Kidney (tissue), 13 donors: ENCODE measurements at regions not wholly inside any gene's neighbourhood (a gene's known extent, or its start where the extent isn't known, plus 50 kb on each side); places are given as distances from the start of the nearest gene placed in this dataset.

Experiments used
- DNase-seq, 5 donors: peaks; one replicate each; pipeline ENCODE4 v3.0.0-alpha.2; 2013 to 2020
- FAIRE-seq: peaks from 2 replicates; lab custom pipeline; 2012; peaks lifted over from hg19 to GRCh38; lab: Jason Lieb, UNC
- H3K27ac ChIP-seq, 2 donors: one replicate each; pipeline ENCODE4 v1.7.0; 2013; ENCODE audit warnings: low read depth in 2 of 2, low read length in 2 of 2, inconsistent platforms in 1 of 2
- H3K27me3 ChIP-seq: one replicate; pipeline ENCODE4 v1.7.1; 2013; ENCODE audit warnings: low read length, inconsistent platforms; ENCODE audit not compliant: control insufficient read depth, insufficient read depth
- H3K36me3 ChIP-seq, 3 donors: one replicate each; pipeline versions ENCODE4 v1.7.0 to v1.7.1; 2013; ENCODE audit warnings: low read length in 3 of 3, control low read depth in 1 of 3, inconsistent platforms in 1 of 3; ENCODE audit not compliant: insufficient read depth in 3 of 3, control insufficient read depth in 2 of 3
- H3K4me1 ChIP-seq, 3 donors: one replicate each; pipeline versions ENCODE4 v1.7.0 to v1.7.1; 2013; ENCODE audit warnings: low read length in 3 of 3, inconsistent platforms in 1 of 3, low read depth in 1 of 3; ENCODE audit not compliant: control insufficient read depth in 2 of 3, insufficient read depth in 2 of 3
- H3K4me3 ChIP-seq, 3 donors: one replicate each; pipeline versions ENCODE4 v1.7.0 to v1.8.1; 2013; ENCODE audit warnings: low read length in 3 of 3, control low read depth in 1 of 3, inconsistent platforms in 1 of 3
- H3K9ac ChIP-seq, 3 donors: one replicate each; pipeline versions ENCODE4 v1.7.0 to v1.7.1; 2013; ENCODE audit warnings: low read length in 3 of 3, control low read depth in 1 of 3, inconsistent platforms in 1 of 3
- H3K9me3 ChIP-seq, 3 donors: one replicate each; pipeline versions ENCODE4 v1.7.0 to v1.7.1; 2013; ENCODE audit warnings: low read length in 3 of 3, control low read depth in 1 of 3, inconsistent platforms in 1 of 3; ENCODE audit not compliant: control insufficient read depth in 2 of 3, insufficient read depth in 1 of 3
- intact Hi-C: fragments of 100-400 bp; cut with DNase I; formaldehyde crosslinking; loops from one replicate; pipeline ENCODE4 v1.11.1; 2022
- TF ChIP-seq, protein P1 (sequence below): IDR thresholded peaks from 3 replicates; pipeline ENCODE4 v1.5.1; 2012; ENCODE audit warnings: mild to moderate bottlenecking, moderate library complexity, borderline replicate concordance; ENCODE audit not compliant: insufficient read depth; ENCODE audit errors: extremely low read depth
- donor health status: control.
- donor health status: control.
- donor health status: control.
- donor health status: control.
- donor health status: control.
- donor health status: DM: yes; HTN: yes; CAD: no.
- donor health status: Normal renal cell carcinoma (clear cell type).

- H3K27ac ChIP-seq: no peak overlapping the region
- no peaks in the 10 kb centered on the region for H3K36me3 ChIP-seq
- H3K27me3 ChIP-seq: no peaks in the 10 kb centered on the region
- FAIRE-seq (no peak), DNase-seq (no peak)
- no peaks in the 10 kb centered on the region for H3K9me3 ChIP-seq
- intact Hi-C loops: no loop called here
- H3K9ac ChIP-seq: no peak overlapping the region
- no peak overlapping the region for H3K4me3 ChIP-seq
- TF ChIP-seq, protein P1, sequence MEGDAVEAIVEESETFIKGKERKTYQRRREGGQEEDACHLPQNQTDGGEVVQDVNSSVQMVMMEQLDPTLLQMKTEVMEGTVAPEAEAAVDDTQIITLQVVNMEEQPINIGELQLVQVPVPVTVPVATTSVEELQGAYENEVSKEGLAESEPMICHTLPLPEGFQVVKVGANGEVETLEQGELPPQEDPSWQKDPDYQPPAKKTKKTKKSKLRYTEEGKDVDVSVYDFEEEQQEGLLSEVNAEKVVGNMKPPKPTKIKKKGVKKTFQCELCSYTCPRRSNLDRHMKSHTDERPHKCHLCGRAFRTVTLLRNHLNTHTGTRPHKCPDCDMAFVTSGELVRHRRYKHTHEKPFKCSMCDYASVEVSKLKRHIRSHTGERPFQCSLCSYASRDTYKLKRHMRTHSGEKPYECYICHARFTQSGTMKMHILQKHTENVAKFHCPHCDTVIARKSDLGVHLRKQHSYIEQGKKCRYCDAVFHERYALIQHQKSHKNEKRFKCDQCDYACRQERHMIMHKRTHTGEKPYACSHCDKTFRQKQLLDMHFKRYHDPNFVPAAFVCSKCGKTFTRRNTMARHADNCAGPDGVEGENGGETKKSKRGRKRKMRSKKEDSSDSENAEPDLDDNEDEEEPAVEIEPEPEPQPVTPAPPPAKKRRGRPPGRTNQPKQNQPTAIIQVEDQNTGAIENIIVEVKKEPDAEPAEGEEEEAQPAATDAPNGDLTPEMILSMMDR: no peak
- no peaks in the 10 kb centered on the region for H3K4me1 ChIP-seq
Measured at GRCh38 chr15:25611603-25612002, 172.8 kb upstream of the UBE3A start.

DNA sequence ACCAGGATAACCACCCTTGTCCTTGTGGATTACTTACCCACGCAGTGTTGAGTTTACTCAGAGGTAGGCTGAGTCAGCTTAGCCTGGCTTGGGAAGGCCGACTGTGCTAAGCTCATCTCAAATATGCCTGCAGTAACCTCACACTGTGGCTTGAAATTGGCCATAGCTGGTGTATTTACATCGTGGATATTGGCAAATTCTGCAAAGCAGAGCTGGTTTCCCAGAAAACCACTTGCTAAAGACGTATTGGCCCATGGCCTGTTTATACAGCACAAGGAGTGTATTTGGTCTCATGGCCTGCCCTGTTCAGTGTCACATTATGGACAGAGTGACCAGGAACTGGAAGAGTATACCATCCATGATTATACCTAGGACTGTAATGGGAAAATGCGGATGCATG is 170.5 kb upstream of the UBE3A start:
- no peak overlapping the region for H3K27ac ChIP-seq
- no peak overlapping the region for H3K4me3 ChIP-seq
- no peaks in the 10 kb centered on the region for H3K36me3 ChIP-seq
- H3K27me3 ChIP-seq: no peaks in the 10 kb centered on the region
- H3K4me1 ChIP-seq: no peaks in the 10 kb centered on the region
- no peaks in the 10 kb centered on the region for H3K9me3 ChIP-seq
- no peak overlapping the region for H3K9ac ChIP-seq
- FAIRE-seq: no peak
- TF ChIP-seq, protein P1: no peak
- intact Hi-C loops: no loop called here
- DNase-seq: no peak

DNA sequence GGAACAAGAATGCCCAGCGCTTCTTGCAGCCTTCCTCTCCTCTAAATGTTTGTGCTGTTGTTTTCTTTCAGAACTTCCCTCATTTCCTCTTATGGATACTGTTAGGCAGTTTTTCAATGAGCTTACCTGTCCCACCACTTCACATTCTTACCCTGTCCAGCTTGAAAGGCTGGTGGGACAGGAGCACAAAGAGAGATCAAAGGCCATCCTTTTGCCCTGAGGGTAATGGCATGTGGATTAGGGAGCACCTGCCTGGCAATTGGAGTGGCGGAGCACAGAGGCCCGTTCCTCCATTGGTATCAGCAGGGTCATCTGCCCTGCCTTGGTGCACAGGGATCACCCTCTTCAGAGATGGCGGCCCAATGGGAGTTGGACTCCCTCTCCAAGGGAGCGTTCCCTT is 170.1 kb upstream of the UBE3A start:
- intact Hi-C loops: no loop called here
- H3K9me3 ChIP-seq: no peaks in the 10 kb centered on the region
- no peaks in the 10 kb centered on the region for H3K27me3 ChIP-seq
- H3K4me3 ChIP-seq: no peak overlapping the region
- no peak overlapping the region for H3K27ac ChIP-seq
- FAIRE-seq (no peak), DNase-seq (no peak)
- H3K4me1 ChIP-seq: no peaks in the 10 kb centered on the region
- TF ChIP-seq, protein P1: no peak
- no peak overlapping the region for H3K9ac ChIP-seq
- H3K36me3 ChIP-seq: no peaks in the 10 kb centered on the region

DNA sequence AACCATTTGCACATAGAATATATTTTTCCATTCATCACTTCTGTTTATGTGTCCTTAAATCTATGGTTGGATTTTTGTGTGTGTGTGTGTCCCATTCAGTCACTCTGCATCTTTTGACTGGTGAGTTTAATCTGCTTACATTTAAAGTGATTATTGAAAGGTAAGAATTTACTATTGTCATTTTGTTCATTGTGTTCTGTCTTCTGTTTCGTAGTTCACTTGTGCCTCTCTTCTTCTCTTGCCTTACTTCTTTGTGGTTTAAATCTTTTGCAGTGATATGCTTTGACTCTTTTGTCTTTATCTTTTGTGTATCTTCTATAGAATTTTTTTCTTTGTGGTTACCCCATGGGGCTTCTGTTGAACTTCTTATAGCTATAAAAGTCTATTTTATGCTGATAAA is 166.3 kb upstream of the UBE3A start:
- Histone ChIP-seq H3K9ac (no peak overlapping the region), H3K36me3 (no peaks in the 10 kb centered on the region), H3K27ac (no peak overlapping the region), H3K4me3 (no peak overlapping the region), H3K27me3 (no peaks in the 10 kb centered on the region), H3K9me3 (no peaks in the 10 kb centered on the region), H3K4me1 (no peaks in the 10 kb centered on the region)
- DNase-seq (no peak), FAIRE-seq (no peak)
- intact Hi-C loops: no loop called here
- TF ChIP-seq, protein P1: no peak
